ENCODE measurements at regions not wholly inside any gene's neighbourhood (a gene's known extent, or its start where the extent isn't known, plus 50 kb on each side); places are given as distances from the start of the nearest gene placed in this dataset.

GRCh38 chr5:117587111-117587510 is 1012.5 kb upstream of the SEMA6A start:
- TF ChIP-seq POLR2AphosphoS5 (IDR thresholded peaks at IDR 0.05; ENCODE audit: low read depth, low read length): no peak
- no peak for TF ChIP-seq POLR2A (IDR thresholded peaks at IDR 0.05; ENCODE audit: low read depth, low read length)
- no peak for TF ChIP-seq TAF1 (IDR thresholded peaks at IDR 0.05; ENCODE audit: low read depth, low read length)
- TF ChIP-seq PAX5 (IDR thresholded peaks at IDR 0.05; ENCODE audit: insufficient read depth, low read length, severe bottlenecking): no peak
- no peak for TF ChIP-seq SPI1 (IDR thresholded peaks at IDR 0.05; ENCODE audit: low read depth, low read length)
